ENCODE measurements at regions not wholly inside any gene's neighbourhood (a gene's known extent, or its start where the extent isn't known, plus 50 kb on each side); places are given as distances from the start of the nearest gene placed in this dataset.
"Not testable (repeated sequence)": the region's sequence is repeated elsewhere in the genome, so short reads cannot be mapped to it uniquely, and the experiment has no call there.

- not testable (repeated sequence) for DNase-seq (ENCODE audit: low read depth, low spot score)
Observed at GRCh38 chrX:115840729-115841409, 279.9 kb downstream of the PLS3 start.

GRCh38 chrX:115850986-115851385 lies 290.0 kb downstream of the PLS3 start:
- DNase-seq (ENCODE audit: low read depth, low spot score) = not testable (repeated sequence)

- not testable (repeated sequence) for DNase-seq (ENCODE audit: low read depth, low spot score)
Observed at GRCh38 chrX:115853260-115853659, 292.3 kb downstream of the PLS3 start.

GRCh38 chrX:115881170-115881569 lies 289.4 kb upstream of the AGTR2 start:
- DNase-seq (ENCODE audit: low read depth, low spot score) = not testable (repeated sequence)

- DNase-seq (ENCODE audit: low read depth, low spot score) = not testable (repeated sequence)
Observed at GRCh38 chrX:115884121-115884520, 286.4 kb upstream of the AGTR2 start.

- not testable (repeated sequence) for DNase-seq (ENCODE audit: low read depth, low spot score)
Observed at GRCh38 chrX:115888041-115888440, 282.5 kb upstream of the AGTR2 start.

- DNase-seq (ENCODE audit: low read depth, low spot score) = not testable (repeated sequence)
Observed at GRCh38 chrX:115888519-115888918, 282.0 kb upstream of the AGTR2 start.

- no peak for DNase-seq (ENCODE audit: low read depth, low spot score)
Observed at GRCh38 chrX:115889121-115889890, 281.2 kb upstream of the AGTR2 start.

GRCh38 chrX:115892056-115892708 lies 278.4 kb upstream of the AGTR2 start:
- DNase-seq (ENCODE audit: low read depth, low spot score) = no peak

- no peak for DNase-seq (ENCODE audit: low read depth, low spot score)
Observed at GRCh38 chrX:115892787-115893671, 277.5 kb upstream of the AGTR2 start.

- no peak for DNase-seq (ENCODE audit: low read depth, low spot score)
Observed at GRCh38 chrX:115894087-115894486, 276.5 kb upstream of the AGTR2 start.

GRCh38 chrX:115895678-115896329 lies 274.7 kb upstream of the AGTR2 start:
- no peak for DNase-seq (ENCODE audit: low read depth, low spot score)

- no peak for DNase-seq (ENCODE audit: low read depth, low spot score)
Observed at GRCh38 chrX:115896362-115896761, 274.2 kb upstream of the AGTR2 start.

GRCh38 chrX:115897956-115898355 lies 272.6 kb upstream of the AGTR2 start:
- no peak for DNase-seq (ENCODE audit: low read depth, low spot score)

- no peak for DNase-seq (ENCODE audit: low read depth, low spot score)
Observed at GRCh38 chrX:115898382-115899001, 272.1 kb upstream of the AGTR2 start.

GRCh38 chrX:115900425-115900824 lies 270.1 kb upstream of the AGTR2 start:
- DNase-seq (ENCODE audit: low read depth, low spot score) = no peak

- no peak for DNase-seq (ENCODE audit: low read depth, low spot score)
Observed at GRCh38 chrX:115901241-115901640, 269.3 kb upstream of the AGTR2 start.

GRCh38 chrX:115902995-115903394 lies 267.5 kb upstream of the AGTR2 start:
- DNase-seq (ENCODE audit: low read depth, low spot score) = no peak

GRCh38 chrX:115906276-115906675 lies 264.3 kb upstream of the AGTR2 start:
- DNase-seq (ENCODE audit: low read depth, low spot score) = no peak

- DNase-seq (ENCODE audit: low read depth, low spot score) = no peak
Observed at GRCh38 chrX:115906881-115907280, 263.7 kb upstream of the AGTR2 start.

GRCh38 chrX:115909017-115909416 lies 261.5 kb upstream of the AGTR2 start:
- no peak for DNase-seq (ENCODE audit: low read depth, low spot score)
